AG10803 (cell line): ENCODE measurements at regions not wholly inside any gene's neighbourhood (a gene's known extent, or its start where the extent isn't known, plus 50 kb on each side); places are given as distances from the start of the nearest gene placed in this dataset.
A peak's percentile ranks its signal among the peaks of the same experiment; 100 is the strongest.

Experiments used
- DNase-seq: peaks from one replicate; pipeline ENCODE4 v3.0.0; 2010; ENCODE audit warnings: low read depth
- H3K4me3 ChIP-seq: 2 replicates; pipeline ENCODE4 v1.5.1; 2011; ENCODE audit warnings: mild to moderate bottlenecking, low read length, control low read depth
- TF ChIP-seq, protein P1 (sequence below): conservative IDR thresholded peaks from 2 replicates; pipeline ENCODE4 v1.5.1; 2011; ENCODE audit warnings: mild to moderate bottlenecking, low read length, control low read depth, inconsistent platforms

GRCh38 chr10:6781133-6781770 lies 201.2 kb upstream of the PRKCQ start:
- no peak for DNase-seq
- no peak overlapping the region for H3K4me3 ChIP-seq
- TF ChIP-seq, protein P1, sequence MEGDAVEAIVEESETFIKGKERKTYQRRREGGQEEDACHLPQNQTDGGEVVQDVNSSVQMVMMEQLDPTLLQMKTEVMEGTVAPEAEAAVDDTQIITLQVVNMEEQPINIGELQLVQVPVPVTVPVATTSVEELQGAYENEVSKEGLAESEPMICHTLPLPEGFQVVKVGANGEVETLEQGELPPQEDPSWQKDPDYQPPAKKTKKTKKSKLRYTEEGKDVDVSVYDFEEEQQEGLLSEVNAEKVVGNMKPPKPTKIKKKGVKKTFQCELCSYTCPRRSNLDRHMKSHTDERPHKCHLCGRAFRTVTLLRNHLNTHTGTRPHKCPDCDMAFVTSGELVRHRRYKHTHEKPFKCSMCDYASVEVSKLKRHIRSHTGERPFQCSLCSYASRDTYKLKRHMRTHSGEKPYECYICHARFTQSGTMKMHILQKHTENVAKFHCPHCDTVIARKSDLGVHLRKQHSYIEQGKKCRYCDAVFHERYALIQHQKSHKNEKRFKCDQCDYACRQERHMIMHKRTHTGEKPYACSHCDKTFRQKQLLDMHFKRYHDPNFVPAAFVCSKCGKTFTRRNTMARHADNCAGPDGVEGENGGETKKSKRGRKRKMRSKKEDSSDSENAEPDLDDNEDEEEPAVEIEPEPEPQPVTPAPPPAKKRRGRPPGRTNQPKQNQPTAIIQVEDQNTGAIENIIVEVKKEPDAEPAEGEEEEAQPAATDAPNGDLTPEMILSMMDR: no peak

- TF ChIP-seq, protein P1: no peak
- no peak for DNase-seq
- H3K4me3 ChIP-seq: no peak overlapping the region
These were observed 200.1 kb upstream of the PRKCQ start for GRCh38 chr10:6780008-6780677.

DNA sequence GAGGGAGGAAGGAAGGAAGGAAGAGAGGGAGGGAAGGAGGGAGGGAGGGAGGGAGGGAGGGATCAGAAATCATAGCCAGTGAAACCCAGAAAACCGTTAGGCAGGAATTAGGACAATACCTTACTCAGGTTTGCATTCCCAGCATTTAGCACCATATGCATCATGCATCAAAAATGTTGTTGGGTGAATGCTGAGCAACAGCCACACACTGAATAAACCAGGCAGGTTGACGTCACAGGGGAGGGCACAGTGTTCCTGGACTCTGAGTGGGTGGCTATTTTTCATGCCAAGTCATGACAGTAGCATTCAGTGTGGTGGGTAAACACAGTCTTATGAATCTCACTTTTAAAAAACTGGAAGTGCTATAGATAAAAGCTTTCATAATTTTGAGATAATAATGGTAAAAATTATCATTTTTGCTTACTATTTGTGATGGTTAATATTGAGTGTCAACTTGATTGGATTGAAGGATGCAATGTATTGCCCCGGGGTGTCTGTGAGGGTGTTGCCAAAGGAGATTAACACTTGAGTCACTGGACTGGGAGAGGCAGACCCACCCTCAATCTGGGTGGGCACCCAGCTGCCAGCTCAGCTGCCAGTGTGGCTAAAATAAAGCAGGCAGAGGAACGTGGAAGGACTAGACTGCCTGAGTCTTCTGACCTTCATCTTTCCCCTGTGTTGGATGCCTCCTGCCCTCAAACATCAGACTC lies 199.1 kb upstream of the PRKCQ start:
- peak; percentile 95 for DNase-seq
- H3K4me3 ChIP-seq: no peak overlapping the region
- TF ChIP-seq, protein P1: no peak

GRCh38 chr10:6776170-6776569 lies 196.1 kb upstream of the PRKCQ start:
- no peak overlapping the region for H3K4me3 ChIP-seq
- TF ChIP-seq, protein P1: no peak
- DNase-seq: no peak

GRCh38 chr10:6774406-6774805 lies 194.3 kb upstream of the PRKCQ start:
- DNase-seq: peak; percentile 60
- H3K4me3 ChIP-seq: no peak overlapping the region
- TF ChIP-seq, protein P1: no peak

- TF ChIP-seq, protein P1: no peak
- H3K4me3 ChIP-seq: no peak overlapping the region
- no peak for DNase-seq
These were observed 191.3 kb upstream of the PRKCQ start for GRCh38 chr10:6771331-6771730.
